DND-41 (cell line): ENCODE measurements at regions not wholly inside any gene's neighbourhood (a gene's known extent, or its start where the extent isn't known, plus 50 kb on each side); places are given as distances from the start of the nearest gene placed in this dataset.

Source experiments
- EZH2 ChIP-seq: IDR thresholded peaks from 3 replicates; pipeline ENCODE4 v1.6.1; 2012; ENCODE audit warnings: borderline replicate concordance, low read depth, mild to moderate bottlenecking, moderate library complexity, low read length, inconsistent platforms; ENCODE audit not compliant: severe bottlenecking
- TF ChIP-seq, protein P1 (sequence below): IDR thresholded peaks from 2 replicates; pipeline ENCODE4 v1.5.1; 2012; ENCODE audit warnings: borderline replicate concordance, low read length, moderate library complexity, mild to moderate bottlenecking; ENCODE audit not compliant: poor library complexity, severe bottlenecking; ENCODE audit errors: extremely low read depth

DNA sequence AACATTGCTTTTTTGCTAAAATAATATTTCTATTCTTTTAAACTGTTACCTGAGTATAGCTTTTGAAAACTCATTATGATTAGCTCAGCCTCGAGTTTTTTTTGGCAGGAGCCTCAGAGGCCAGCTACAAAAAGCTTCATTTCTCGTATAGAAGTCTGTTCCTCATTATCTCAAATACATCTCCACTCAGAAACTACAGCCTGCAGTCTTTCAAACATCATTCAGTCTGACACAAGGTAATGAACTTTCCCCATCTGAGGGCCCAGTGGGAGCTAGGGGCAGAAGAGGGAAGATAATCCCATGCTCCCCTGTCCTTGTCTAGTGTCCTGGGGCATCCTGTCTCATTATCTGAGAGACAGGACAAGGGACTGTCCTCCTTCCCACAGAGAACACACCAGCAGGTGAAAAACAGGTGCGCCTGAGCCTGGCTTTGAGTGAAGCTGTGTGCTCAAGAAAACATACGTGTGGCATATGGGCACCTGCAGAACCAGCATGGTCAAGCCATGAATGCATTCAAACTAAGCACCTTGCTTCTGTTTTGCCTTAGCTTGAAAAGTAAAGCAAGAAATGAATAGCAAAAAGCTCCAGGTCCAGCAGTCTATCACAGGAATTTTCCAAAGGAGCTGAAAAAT, 247.5 kb downstream of the MREG start:
- TF ChIP-seq, protein P1, sequence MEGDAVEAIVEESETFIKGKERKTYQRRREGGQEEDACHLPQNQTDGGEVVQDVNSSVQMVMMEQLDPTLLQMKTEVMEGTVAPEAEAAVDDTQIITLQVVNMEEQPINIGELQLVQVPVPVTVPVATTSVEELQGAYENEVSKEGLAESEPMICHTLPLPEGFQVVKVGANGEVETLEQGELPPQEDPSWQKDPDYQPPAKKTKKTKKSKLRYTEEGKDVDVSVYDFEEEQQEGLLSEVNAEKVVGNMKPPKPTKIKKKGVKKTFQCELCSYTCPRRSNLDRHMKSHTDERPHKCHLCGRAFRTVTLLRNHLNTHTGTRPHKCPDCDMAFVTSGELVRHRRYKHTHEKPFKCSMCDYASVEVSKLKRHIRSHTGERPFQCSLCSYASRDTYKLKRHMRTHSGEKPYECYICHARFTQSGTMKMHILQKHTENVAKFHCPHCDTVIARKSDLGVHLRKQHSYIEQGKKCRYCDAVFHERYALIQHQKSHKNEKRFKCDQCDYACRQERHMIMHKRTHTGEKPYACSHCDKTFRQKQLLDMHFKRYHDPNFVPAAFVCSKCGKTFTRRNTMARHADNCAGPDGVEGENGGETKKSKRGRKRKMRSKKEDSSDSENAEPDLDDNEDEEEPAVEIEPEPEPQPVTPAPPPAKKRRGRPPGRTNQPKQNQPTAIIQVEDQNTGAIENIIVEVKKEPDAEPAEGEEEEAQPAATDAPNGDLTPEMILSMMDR = no peak
- TF ChIP-seq EZH2 = no peak
